ENCODE measurements at regions not wholly inside any gene's neighbourhood (a gene's known extent, or its start where the extent isn't known, plus 50 kb on each side); places are given as distances from the start of the nearest gene placed in this dataset.

DNA sequence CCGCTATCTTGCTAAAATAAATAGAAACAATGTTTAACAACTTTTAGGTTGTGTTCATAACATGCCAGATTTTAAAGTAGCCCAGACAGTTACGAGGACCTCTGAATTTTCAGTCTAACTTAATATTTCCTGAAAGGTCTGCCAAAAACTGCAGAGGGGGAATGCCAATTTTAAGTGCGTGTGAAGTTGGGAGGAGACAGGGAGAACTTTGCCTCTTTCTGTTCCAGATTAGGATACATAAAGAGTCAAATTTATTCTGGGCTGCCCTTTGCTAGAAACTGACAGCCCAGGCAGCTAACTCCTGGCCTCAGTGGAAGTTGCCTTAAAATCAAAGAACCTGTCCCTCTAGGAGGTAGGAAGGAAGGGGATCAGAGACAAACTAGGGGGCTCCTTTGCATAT is 52.3 kb upstream of the PIP4K2A start (continued):
- TF ChIP-seq, protein P1, sequence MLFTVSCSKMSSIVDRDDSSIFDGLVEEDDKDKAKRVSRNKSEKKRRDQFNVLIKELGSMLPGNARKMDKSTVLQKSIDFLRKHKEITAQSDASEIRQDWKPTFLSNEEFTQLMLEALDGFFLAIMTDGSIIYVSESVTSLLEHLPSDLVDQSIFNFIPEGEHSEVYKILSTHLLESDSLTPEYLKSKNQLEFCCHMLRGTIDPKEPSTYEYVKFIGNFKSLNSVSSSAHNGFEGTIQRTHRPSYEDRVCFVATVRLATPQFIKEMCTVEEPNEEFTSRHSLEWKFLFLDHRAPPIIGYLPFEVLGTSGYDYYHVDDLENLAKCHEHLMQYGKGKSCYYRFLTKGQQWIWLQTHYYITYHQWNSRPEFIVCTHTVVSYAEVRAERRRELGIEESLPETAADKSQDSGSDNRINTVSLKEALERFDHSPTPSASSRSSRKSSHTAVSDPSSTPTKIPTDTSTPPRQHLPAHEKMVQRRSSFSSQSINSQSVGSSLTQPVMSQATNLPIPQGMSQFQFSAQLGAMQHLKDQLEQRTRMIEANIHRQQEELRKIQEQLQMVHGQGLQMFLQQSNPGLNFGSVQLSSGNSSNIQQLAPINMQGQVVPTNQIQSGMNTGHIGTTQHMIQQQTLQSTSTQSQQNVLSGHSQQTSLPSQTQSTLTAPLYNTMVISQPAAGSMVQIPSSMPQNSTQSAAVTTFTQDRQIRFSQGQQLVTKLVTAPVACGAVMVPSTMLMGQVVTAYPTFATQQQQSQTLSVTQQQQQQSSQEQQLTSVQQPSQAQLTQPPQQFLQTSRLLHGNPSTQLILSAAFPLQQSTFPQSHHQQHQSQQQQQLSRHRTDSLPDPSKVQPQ (CRISPR knock-in tag; IDR thresholded peaks at IDR 0.05; ENCODE audit: borderline replicate concordance): no peak
- TF ChIP-seq ARNT (IDR thresholded peaks at IDR 0.05) (no peak), POLR2AphosphoS2 (IDR thresholded peaks at IDR 0.05; ENCODE audit: low read length) (no peak), FIP1L1 (IDR thresholded peaks at IDR 0.05; ENCODE audit: low read depth, low read length, poor library complexity, severe bottlenecking) (no peak), XRCC5 (IDR thresholded peaks at IDR 0.05; ENCODE audit: low read depth, low read length) (no peak)
- TF ChIP-seq, protein P2, sequence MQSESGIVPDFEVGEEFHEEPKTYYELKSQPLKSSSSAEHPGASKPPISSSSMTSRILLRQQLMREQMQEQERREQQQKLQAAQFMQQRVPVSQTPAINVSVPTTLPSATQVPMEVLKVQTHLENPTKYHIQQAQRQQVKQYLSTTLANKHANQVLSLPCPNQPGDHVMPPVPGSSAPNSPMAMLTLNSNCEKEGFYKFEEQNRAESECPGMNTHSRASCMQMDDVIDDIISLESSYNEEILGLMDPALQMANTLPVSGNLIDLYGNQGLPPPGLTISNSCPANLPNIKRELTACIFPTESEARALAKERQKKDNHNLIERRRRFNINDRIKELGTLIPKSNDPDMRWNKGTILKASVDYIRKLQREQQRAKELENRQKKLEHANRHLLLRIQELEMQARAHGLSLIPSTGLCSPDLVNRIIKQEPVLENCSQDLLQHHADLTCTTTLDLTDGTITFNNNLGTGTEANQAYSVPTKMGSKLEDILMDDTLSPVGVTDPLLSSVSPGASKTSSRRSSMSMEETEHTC (IDR thresholded peaks at IDR 0.05): no peak
- TF ChIP-seq, protein P3, sequence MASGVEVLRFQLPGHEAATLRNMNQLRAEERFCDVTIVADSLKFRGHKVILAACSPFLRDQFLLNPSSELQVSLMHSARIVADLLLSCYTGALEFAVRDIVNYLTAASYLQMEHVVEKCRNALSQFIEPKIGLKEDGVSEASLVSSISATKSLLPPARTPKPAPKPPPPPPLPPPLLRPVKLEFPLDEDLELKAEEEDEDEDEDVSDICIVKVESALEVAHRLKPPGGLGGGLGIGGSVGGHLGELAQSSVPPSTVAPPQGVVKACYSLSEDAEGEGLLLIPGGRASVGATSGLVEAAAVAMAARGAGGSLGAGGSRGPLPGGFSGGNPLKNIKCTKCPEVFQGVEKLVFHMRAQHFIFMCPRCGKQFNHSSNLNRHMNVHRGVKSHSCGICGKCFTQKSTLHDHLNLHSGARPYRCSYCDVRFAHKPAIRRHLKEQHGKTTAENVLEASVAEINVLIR (CRISPR knock-in tag; IDR thresholded peaks at IDR 0.05): no peak
- TF ChIP-seq, protein P4, sequence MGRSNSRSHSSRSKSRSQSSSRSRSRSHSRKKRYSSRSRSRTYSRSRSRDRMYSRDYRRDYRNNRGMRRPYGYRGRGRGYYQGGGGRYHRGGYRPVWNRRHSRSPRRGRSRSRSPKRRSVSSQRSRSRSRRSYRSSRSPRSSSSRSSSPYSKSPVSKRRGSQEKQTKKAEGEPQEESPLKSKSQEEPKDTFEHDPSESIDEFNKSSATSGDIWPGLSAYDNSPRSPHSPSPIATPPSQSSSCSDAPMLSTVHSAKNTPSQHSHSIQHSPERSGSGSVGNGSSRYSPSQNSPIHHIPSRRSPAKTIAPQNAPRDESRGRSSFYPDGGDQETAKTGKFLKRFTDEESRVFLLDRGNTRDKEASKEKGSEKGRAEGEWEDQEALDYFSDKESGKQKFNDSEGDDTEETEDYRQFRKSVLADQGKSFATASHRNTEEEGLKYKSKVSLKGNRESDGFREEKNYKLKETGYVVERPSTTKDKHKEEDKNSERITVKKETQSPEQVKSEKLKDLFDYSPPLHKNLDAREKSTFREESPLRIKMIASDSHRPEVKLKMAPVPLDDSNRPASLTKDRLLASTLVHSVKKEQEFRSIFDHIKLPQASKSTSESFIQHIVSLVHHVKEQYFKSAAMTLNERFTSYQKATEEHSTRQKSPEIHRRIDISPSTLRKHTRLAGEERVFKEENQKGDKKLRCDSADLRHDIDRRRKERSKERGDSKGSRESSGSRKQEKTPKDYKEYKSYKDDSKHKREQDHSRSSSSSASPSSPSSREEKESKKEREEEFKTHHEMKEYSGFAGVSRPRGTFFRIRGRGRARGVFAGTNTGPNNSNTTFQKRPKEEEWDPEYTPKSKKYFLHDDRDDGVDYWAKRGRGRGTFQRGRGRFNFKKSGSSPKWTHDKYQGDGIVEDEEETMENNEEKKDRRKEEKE (IDR thresholded peaks at IDR 0.05; ENCODE audit: borderline replicate concordance in 1 of 2, control insufficient read depth in 1 of 2, low read depth in 2 of 2, low read length in 1 of 2): no peak
